ENCODE measurements at regions not wholly inside any gene's neighbourhood (a gene's known extent, or its start where the extent isn't known, plus 50 kb on each side); places are given as distances from the start of the nearest gene placed in this dataset.
"Not testable (repeated sequence)": the region's sequence is repeated elsewhere in the genome, so short reads cannot be mapped to it uniquely, and the experiment has no call there.

DNA sequence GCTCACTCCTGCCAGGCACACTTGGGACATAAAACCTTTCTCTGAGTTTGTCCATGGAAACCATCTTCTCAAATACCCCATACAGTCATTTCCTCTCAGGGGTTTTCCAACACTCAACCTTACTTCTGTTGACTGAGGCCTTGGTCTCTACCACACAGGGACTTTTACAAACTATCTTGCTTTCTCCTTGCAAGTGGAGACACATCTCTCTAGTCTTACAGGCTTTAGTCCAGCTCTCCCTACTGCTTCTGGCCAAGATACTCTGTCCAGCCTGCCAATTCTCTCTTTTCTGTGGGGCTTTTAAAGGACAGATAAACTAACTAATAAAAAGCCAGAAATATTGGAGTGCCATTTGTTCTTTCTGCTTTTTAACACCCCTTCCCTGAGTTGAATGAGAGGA lies 87.6 kb downstream of the SPDYE17 start:
- TF ChIP-seq EP300 (IDR thresholded peaks at IDR 0.05): not testable (repeated sequence)
- TF ChIP-seq, protein P1, sequence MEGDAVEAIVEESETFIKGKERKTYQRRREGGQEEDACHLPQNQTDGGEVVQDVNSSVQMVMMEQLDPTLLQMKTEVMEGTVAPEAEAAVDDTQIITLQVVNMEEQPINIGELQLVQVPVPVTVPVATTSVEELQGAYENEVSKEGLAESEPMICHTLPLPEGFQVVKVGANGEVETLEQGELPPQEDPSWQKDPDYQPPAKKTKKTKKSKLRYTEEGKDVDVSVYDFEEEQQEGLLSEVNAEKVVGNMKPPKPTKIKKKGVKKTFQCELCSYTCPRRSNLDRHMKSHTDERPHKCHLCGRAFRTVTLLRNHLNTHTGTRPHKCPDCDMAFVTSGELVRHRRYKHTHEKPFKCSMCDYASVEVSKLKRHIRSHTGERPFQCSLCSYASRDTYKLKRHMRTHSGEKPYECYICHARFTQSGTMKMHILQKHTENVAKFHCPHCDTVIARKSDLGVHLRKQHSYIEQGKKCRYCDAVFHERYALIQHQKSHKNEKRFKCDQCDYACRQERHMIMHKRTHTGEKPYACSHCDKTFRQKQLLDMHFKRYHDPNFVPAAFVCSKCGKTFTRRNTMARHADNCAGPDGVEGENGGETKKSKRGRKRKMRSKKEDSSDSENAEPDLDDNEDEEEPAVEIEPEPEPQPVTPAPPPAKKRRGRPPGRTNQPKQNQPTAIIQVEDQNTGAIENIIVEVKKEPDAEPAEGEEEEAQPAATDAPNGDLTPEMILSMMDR (IDR thresholded peaks at IDR 0.05): not testable (repeated sequence)

Measured in esophagus muscularis mucosa (tissue), 3 donors.